ENCODE measurements at regions not wholly inside any gene's neighbourhood (a gene's known extent, or its start where the extent isn't known, plus 50 kb on each side); places are given as distances from the start of the nearest gene placed in this dataset.
"Not testable (repeated sequence)": the region's sequence is repeated elsewhere in the genome, so short reads cannot be mapped to it uniquely, and the experiment has no call there.

GRCh38 chr2:58407487-58407886, 166.4 kb upstream of the FANCL start:
- no peak overlapping the region for H3K4me3 ChIP-seq (ENCODE audit: low read length in 2 of 2)
- no peak overlapping the region for H3K27ac Mint-ChIP-seq
- H3K27me3 Mint-ChIP-seq = peaks cover 0 to 1% of the 10 kb centered on the region in 2 donors

GRCh38 chr2:58405341-58405740, 164.2 kb upstream of the FANCL start:
- no peaks in the 10 kb centered on the region for H3K4me1 ChIP-seq (ENCODE audit: insufficient read depth, low read length)
- no peak overlapping the region for H3K27ac Mint-ChIP-seq
- POLR2A ChIA-PET (ENCODE audit: partially characterized antibody) = no interaction called here
- no peak overlapping the region for H3K4me3 ChIP-seq (ENCODE audit: low read length in 2 of 2)
- no peak overlapping the region for H3K4me3 Mint-ChIP-seq
- H3K27me3 ChIP-seq (ENCODE audit: insufficient read depth, low read length) = no peaks in the 10 kb centered on the region
- CTCF ChIA-PET (ENCODE audit: partially characterized antibody) = no interaction called here
- no peak overlapping the region for H3K27ac ChIP-seq (ENCODE audit: low read depth, low read length)
- H3K36me3 ChIP-seq (ENCODE audit: insufficient read depth, low read length) = no peaks in the 10 kb centered on the region
- H3K9me3 Mint-ChIP-seq = peaks cover 0 to 1% (median 0%) of the 10 kb centered on the region in 8 donors
- intact Hi-C loops (cut with micrococcal nuclease) = no loop called here
- no peaks in the 10 kb centered on the region for H3K36me3 Mint-ChIP-seq
- no peaks in the 10 kb centered on the region for H3K9me3 ChIP-seq (ENCODE audit: control insufficient read depth in 1 of 2, low read length in 2 of 2)
- no peaks in the 10 kb centered on the region for H3K4me1 Mint-ChIP-seq
- no peak for DNase-seq
- peaks cover 1% of the 10 kb centered on the region in 2 donors for H3K27me3 Mint-ChIP-seq

More at GRCh38 chr2:58407487-58407886, 166.4 kb upstream of the FANCL start:
- intact Hi-C loops (cut with micrococcal nuclease) = no loop called here
- ChIA-PET POLR2A (ENCODE audit: partially characterized antibody) (no interaction called here), CTCF (ENCODE audit: partially characterized antibody) (no interaction called here)
- Histone ChIP-seq H3K9me3 (ENCODE audit: control insufficient read depth in 1 of 2, low read length in 2 of 2) (no peaks in the 10 kb centered on the region), H3K27me3 (ENCODE audit: insufficient read depth, low read length) (no peaks in the 10 kb centered on the region), H3K36me3 (ENCODE audit: insufficient read depth, low read length) (no peaks in the 10 kb centered on the region), H3K27ac (ENCODE audit: low read depth, low read length) (no peak overlapping the region), H3K4me1 (ENCODE audit: insufficient read depth, low read length) (no peaks in the 10 kb centered on the region)
- Mint-ChIP-seq H3K9me3 (peaks cover 0 to 1% (median 0%) of the 10 kb centered on the region in 8 donors), H3K36me3 (no peaks in the 10 kb centered on the region), H3K4me3 (no peak overlapping the region), H3K4me1 (no peaks in the 10 kb centered on the region)
- no peak for DNase-seq

GRCh38 chr2:58401936-58402335, 160.8 kb upstream of the FANCL start:
- Histone ChIP-seq H3K27me3 (ENCODE audit: insufficient read depth, low read length) (no peaks in the 10 kb centered on the region), H3K36me3 (ENCODE audit: insufficient read depth, low read length) (no peaks in the 10 kb centered on the region), H3K27ac (ENCODE audit: low read depth, low read length) (no peak overlapping the region), H3K9me3 (ENCODE audit: control insufficient read depth in 1 of 2, low read length in 2 of 2) (no peaks in the 10 kb centered on the region), H3K4me3 (ENCODE audit: low read length in 2 of 2) (no peak overlapping the region), H3K4me1 (ENCODE audit: insufficient read depth, low read length) (no peaks in the 10 kb centered on the region)
- CTCF ChIA-PET (ENCODE audit: partially characterized antibody) = no interaction called here
- intact Hi-C loops (cut with micrococcal nuclease) = no loop called here
- no peak for DNase-seq
- Mint-ChIP-seq H3K4me1 (no peaks in the 10 kb centered on the region), H3K36me3 (no peaks in the 10 kb centered on the region), H3K9me3 (peaks cover 0 to 1% (median 0%) of the 10 kb centered on the region in 8 donors), H3K27ac (no peak overlapping the region), H3K4me3 (no peak overlapping the region), H3K27me3 (peaks cover 0 to 1% of the 10 kb centered on the region in 2 donors)
- POLR2A ChIA-PET (ENCODE audit: partially characterized antibody) = no interaction called here

GRCh38 chr2:58398406-58398805, 157.3 kb upstream of the FANCL start:
- CTCF ChIA-PET (ENCODE audit: partially characterized antibody) = no interaction called here

GRCh38 chr2:58387701-58388100, 146.6 kb upstream of the FANCL start:
- no peaks in the 10 kb centered on the region for H3K9me3 ChIP-seq (ENCODE audit: control insufficient read depth in 1 of 2, low read length in 2 of 2)
- ChIA-PET POLR2A (ENCODE audit: partially characterized antibody) (no interaction called here), CTCF (ENCODE audit: partially characterized antibody) (no interaction called here)
- H3K4me1 ChIP-seq (ENCODE audit: insufficient read depth, low read length) = no peaks in the 10 kb centered on the region
- H3K9me3 Mint-ChIP-seq = peaks cover 0 to 8% (median 2%) of the 10 kb centered on the region in 8 donors
- peak overlapping the region in 1 of 7 donors; percentile 27 for H3K27ac Mint-ChIP-seq
- intact Hi-C loops (cut with micrococcal nuclease) = no loop called here
- H3K27ac ChIP-seq (ENCODE audit: low read depth, low read length) = no peak overlapping the region
- H3K4me3 Mint-ChIP-seq = no peak overlapping the region
- H3K27me3 ChIP-seq (ENCODE audit: insufficient read depth, low read length) = no peaks in the 10 kb centered on the region
- no peak for DNase-seq
- no peak overlapping the region for H3K4me3 ChIP-seq (ENCODE audit: low read length in 2 of 2)
- no peaks in the 10 kb centered on the region for H3K4me1 Mint-ChIP-seq
- H3K36me3 ChIP-seq (ENCODE audit: insufficient read depth, low read length) = no peaks in the 10 kb centered on the region
- peaks cover 2 to 6% of the 10 kb centered on the region in 2 donors for H3K27me3 Mint-ChIP-seq
- no peaks in the 10 kb centered on the region for H3K36me3 Mint-ChIP-seq

More at GRCh38 chr2:58398406-58398805, 157.3 kb upstream of the FANCL start:
- Mint-ChIP-seq H3K36me3 (no peaks in the 10 kb centered on the region), H3K27me3 (peaks cover 3 to 5% of the 10 kb centered on the region in 2 donors), H3K4me1 (no peaks in the 10 kb centered on the region), H3K27ac (no peak overlapping the region), H3K9me3 (no peaks in the 10 kb centered on the region), H3K4me3 (no peak overlapping the region)
- Histone ChIP-seq H3K4me3 (ENCODE audit: low read length in 2 of 2) (no peak overlapping the region), H3K36me3 (ENCODE audit: insufficient read depth, low read length) (no peaks in the 10 kb centered on the region), H3K27me3 (ENCODE audit: insufficient read depth, low read length) (no peaks in the 10 kb centered on the region), H3K9me3 (ENCODE audit: control insufficient read depth in 1 of 2, low read length in 2 of 2) (no peaks in the 10 kb centered on the region), H3K27ac (ENCODE audit: low read depth, low read length) (no peak overlapping the region), H3K4me1 (ENCODE audit: insufficient read depth, low read length) (no peaks in the 10 kb centered on the region)
- DNase-seq = no peak
- POLR2A ChIA-PET (ENCODE audit: partially characterized antibody) = no interaction called here
- intact Hi-C loops (cut with micrococcal nuclease) = no loop called here

- POLR2A ChIA-PET (ENCODE audit: partially characterized antibody); H3K4me3 ChIP-seq (ENCODE audit: low read length in 2 of 2); DNase-seq; H3K36me3 ChIP-seq (ENCODE audit: insufficient read depth, low read length); H3K36me3 Mint-ChIP-seq; CTCF ChIA-PET (ENCODE audit: partially characterized antibody); intact Hi-C loops (cut with micrococcal nuclease); H3K9me3 Mint-ChIP-seq; H3K27ac ChIP-seq (ENCODE audit: low read depth, low read length); H3K4me1 Mint-ChIP-seq; H3K9me3 ChIP-seq (ENCODE audit: control insufficient read depth in 1 of 2, low read length in 2 of 2); H3K27ac Mint-ChIP-seq; H3K4me1 ChIP-seq (ENCODE audit: insufficient read depth, low read length); H3K4me3 Mint-ChIP-seq; H3K27me3 Mint-ChIP-seq; H3K27me3 ChIP-seq (ENCODE audit: insufficient read depth, low read length): not testable (repeated sequence)
Measured at GRCh38 chr2:58386904-58387303, 145.8 kb upstream of the FANCL start.

GRCh38 chr2:58378152-58378551, 137.0 kb upstream of the FANCL start:
- intact Hi-C loops (cut with micrococcal nuclease) = no loop called here
- no peaks in the 10 kb centered on the region for H3K9me3 Mint-ChIP-seq
- CTCF ChIA-PET (ENCODE audit: partially characterized antibody) = no interaction called here
- no peaks in the 10 kb centered on the region for H3K27me3 Mint-ChIP-seq
- no peaks in the 10 kb centered on the region for H3K4me1 Mint-ChIP-seq
- DNase-seq = no peak
- no peak overlapping the region for H3K4me3 Mint-ChIP-seq
- Histone ChIP-seq H3K27ac (ENCODE audit: low read depth, low read length) (no peak overlapping the region), H3K4me3 (ENCODE audit: low read length in 2 of 2) (no peak overlapping the region), H3K36me3 (ENCODE audit: insufficient read depth, low read length) (no peaks in the 10 kb centered on the region), H3K9me3 (ENCODE audit: control insufficient read depth in 1 of 2, low read length in 2 of 2) (no peaks in the 10 kb centered on the region), H3K27me3 (ENCODE audit: insufficient read depth, low read length) (no peaks in the 10 kb centered on the region), H3K4me1 (ENCODE audit: insufficient read depth, low read length) (no peaks in the 10 kb centered on the region)
- POLR2A ChIA-PET (ENCODE audit: partially characterized antibody) = no interaction called here
- no peak overlapping the region for H3K27ac Mint-ChIP-seq
- no peaks in the 10 kb centered on the region for H3K36me3 Mint-ChIP-seq

GRCh38 chr2:58377181-58377580, 136.1 kb upstream of the FANCL start:
- ChIA-PET POLR2A (ENCODE audit: partially characterized antibody) (no interaction called here), CTCF (ENCODE audit: partially characterized antibody) (no interaction called here)
- no peak overlapping the region for H3K4me3 ChIP-seq (ENCODE audit: low read length in 2 of 2)
- no peaks in the 10 kb centered on the region for H3K36me3 ChIP-seq (ENCODE audit: insufficient read depth, low read length)
- Mint-ChIP-seq H3K4me1 (no peaks in the 10 kb centered on the region), H3K36me3 (no peaks in the 10 kb centered on the region), H3K27me3 (no peaks in the 10 kb centered on the region), H3K27ac (no peak overlapping the region), H3K9me3 (no peaks in the 10 kb centered on the region), H3K4me3 (no peak overlapping the region)
- no peaks in the 10 kb centered on the region for H3K4me1 ChIP-seq (ENCODE audit: insufficient read depth, low read length)
- intact Hi-C loops (cut with micrococcal nuclease) = no loop called here
- H3K27me3 ChIP-seq (ENCODE audit: insufficient read depth, low read length) = no peaks in the 10 kb centered on the region
- no peak for DNase-seq
- H3K27ac ChIP-seq (ENCODE audit: low read depth, low read length) = no peak overlapping the region
- H3K9me3 ChIP-seq (ENCODE audit: control insufficient read depth in 1 of 2, low read length in 2 of 2) = no peaks in the 10 kb centered on the region
